GM12878 (cell line): ENCODE measurements at regions not wholly inside any gene's neighbourhood (a gene's known extent, or its start where the extent isn't known, plus 50 kb on each side); places are given as distances from the start of the nearest gene placed in this dataset.

Experiments
- ATAC-seq: fragments of 200-7000 bp; cut with Tn5 transposase; 3 replicates; pipeline ENCODE4 v1.9.1; 2020; ENCODE audit warnings: mild to moderate bottlenecking, moderate library complexity
- BruUV-seq: library from RNA; stranded (reverse); fragments of 400-500 nt; replicated peaks from 2 replicates; lab custom pipeline; 2021; lab: Mats Ljungman, UMichigan
- CTCF ChIA-PET: fragments of 300-600 bp; sonication (Branson Sonifier 250); formaldehyde crosslinking; extraction: SDS; loops from one replicate; lab custom pipeline; 2021; ENCODE audit warnings: inconsistent platforms; lab: Yijun Ruan, JAX
- POLR2A ChIA-PET: fragments of 350-600 bp; formaldehyde crosslinking; extraction: SDS; loops from one replicate; lab custom pipeline; 2021; ENCODE audit warnings: inconsistent platforms; lab: Charles Lee
- RAD21 ChIA-PET: fragments of 300-600 bp; sonication (Branson Sonifier 250); formaldehyde crosslinking; loops from one replicate; lab custom pipeline; 2023; ENCODE audit warnings: antibody characterized with exemption; ENCODE audit not compliant: unreplicated experiment; lab: Charles Lee
- SMC1A ChIA-PET: fragments of 300-600 bp; sonication (Branson Sonifier 250); formaldehyde crosslinking; loops from one replicate; lab custom pipeline; 2023; ENCODE audit not compliant: unreplicated experiment, uncharacterized antibody; lab: Charles Lee
- DNase-seq: peaks from one replicate; pipeline ENCODE4 v3.0.0-alpha.2; 2011; ENCODE audit warnings: low read depth, low spot score
- FAIRE-seq: peaks from 3 replicates; lab custom pipeline; 2011; peaks lifted over from hg19 to GRCh38; lab: Jason Lieb, UNC
- H2AFZ ChIP-seq: 2 replicates; pipeline ENCODE4 v1.6.0; 2011; ENCODE audit warnings: low read depth, low read length, control low read depth; ENCODE audit not compliant: control insufficient read depth
- H3K27ac ChIP-seq: 2 replicates; pipeline ENCODE4 v1.5.1; 2011; ENCODE audit warnings: control low read depth; ENCODE audit not compliant: control insufficient read depth, insufficient read depth
- H3K27me3 ChIP-seq, 2 experiments: replicated peaks in 1 of 2; 2 replicates each; pipeline versions ENCODE4 v1.6.0 to v1.6.1; 2011; ENCODE audit warnings: low read length in 1 of 2; ENCODE audit not compliant: control insufficient read depth in 2 of 2, insufficient read depth in 2 of 2
- H3K36me3 ChIP-seq, 2 experiments: 2 replicates each; pipeline ENCODE4 v1.5.1; 2011; ENCODE audit warnings: low read length in 1 of 2; ENCODE audit not compliant: control insufficient read depth in 2 of 2, insufficient read depth in 2 of 2
- H3K4me1 ChIP-seq: 2 replicates; pipeline ENCODE4 v1.6.1; 2011; ENCODE audit warnings: mild to moderate bottlenecking, low read length, moderate library complexity, mixed read lengths; ENCODE audit not compliant: control insufficient read depth, insufficient read depth
- H3K4me2 ChIP-seq: 2 replicates; pipeline ENCODE4 v1.6.0; 2011; ENCODE audit warnings: control low read depth; ENCODE audit not compliant: control insufficient read depth, insufficient read depth
- H3K4me3 ChIP-seq: fragments of 200-600 bp; sonication (generic); 2 replicates; pipeline ENCODE4 v1.5.1; 2016
- H3K79me2 ChIP-seq: 2 replicates; pipeline ENCODE4 v1.6.0; 2011; ENCODE audit warnings: low read length; ENCODE audit not compliant: control insufficient read depth, insufficient read depth
- H3K9ac ChIP-seq: 2 replicates; pipeline ENCODE4 v1.8.0; 2011; ENCODE audit warnings: low read length, control low read depth, mixed read lengths; ENCODE audit not compliant: control insufficient read depth, insufficient read depth
- H3K9me3 ChIP-seq: replicated peaks from 3 replicates; pipeline ENCODE4 v1.5.1; 2011; ENCODE audit warnings: mild to moderate bottlenecking, low read length; ENCODE audit not compliant: control insufficient read depth, insufficient read depth
- H4K20me1 ChIP-seq: 2 replicates; pipeline ENCODE4 v1.6.0; 2011; ENCODE audit not compliant: control insufficient read depth, insufficient read depth
- CBX3 ChIP-seq: fragments of 200-600 bp; sonication (generic); IDR thresholded peaks from 2 replicates; pipeline ENCODE4 v1.6.1; 2016; ENCODE audit warnings: low read depth, borderline replicate concordance
- CEBPB ChIP-seq, 2 experiments: fragments of 150-350 bp in 1 of 2; IDR thresholded peaks; 2 replicates each; pipeline ENCODE4 v1.6.1; 2012 to 2014; ENCODE audit warnings: low read depth in 2 of 2, low read length in 2 of 2, borderline replicate concordance in 1 of 2, inconsistent platforms in 1 of 2
- CTCF ChIP-seq, 3 experiments: IDR thresholded peaks in 2 of 3; conservative IDR thresholded peaks in 1 of 3; 2 replicates each; pipeline ENCODE4 v1.5.1; 2011; ENCODE audit warnings: low read depth in 3 of 3, low read length in 3 of 3, mild to moderate bottlenecking in 3 of 3, control low read depth in 2 of 3, moderate library complexity in 2 of 3, inconsistent platforms in 1 of 3, mixed read lengths in 1 of 3; ENCODE audit not compliant: control insufficient read depth in 2 of 3, insufficient read depth in 1 of 3; ENCODE audit errors: extremely low read depth in 1 of 3
- FOXM1 ChIP-seq: IDR thresholded peaks from 2 replicates; pipeline ENCODE4 v1.6.1; 2012; ENCODE audit warnings: low read depth, mild to moderate bottlenecking, inconsistent platforms, low read length, moderate library complexity
- HDGF ChIP-seq: fragments of 450-650 bp; IDR thresholded peaks from 2 replicates; pipeline ENCODE4 v1.6.1; 2016; ENCODE audit warnings: antibody characterized with exemption
- KLF5 ChIP-seq: fragments of 450-650 bp; IDR thresholded peaks from 2 replicates; pipeline ENCODE4 v1.6.1; 2014; ENCODE audit warnings: mild to moderate bottlenecking; ENCODE audit not compliant: partially characterized antibody
- MTA3 ChIP-seq: IDR thresholded peaks from 2 replicates; pipeline ENCODE4 v1.6.1; 2012; ENCODE audit warnings: low read length, inconsistent platforms, borderline replicate concordance
- RUNX3 ChIP-seq: IDR thresholded peaks from 2 replicates; pipeline ENCODE4 v1.6.1; 2012; ENCODE audit warnings: low read length, inconsistent platforms
- SKIL ChIP-seq: fragments of 450-650 bp; IDR thresholded peaks from 2 replicates; pipeline ENCODE4 v1.6.1; 2017; ENCODE audit warnings: mild to moderate bottlenecking, low read depth, inconsistent platforms; ENCODE audit not compliant: poor library complexity, severe bottlenecking
- SMAD5 ChIP-seq: IDR thresholded peaks from 2 replicates; pipeline ENCODE4 v1.6.1; 2016; ENCODE audit warnings: antibody characterized with exemption, low read depth
- SP1 ChIP-seq: IDR thresholded peaks from one replicate; pipeline ENCODE4 v1.6.1; 2011; ENCODE audit warnings: low read depth, low read length
- STAT3 ChIP-seq: IDR thresholded peaks from 2 replicates; pipeline ENCODE4 v1.6.1; 2011; ENCODE audit warnings: low read depth, low read length, improper control_type of control experiment
- TCF7 ChIP-seq: IDR thresholded peaks from 2 replicates; pipeline ENCODE4 v1.6.1; 2014; ENCODE audit warnings: antibody characterized with exemption, borderline replicate concordance
- ZZZ3 ChIP-seq: IDR thresholded peaks from 2 replicates; pipeline ENCODE4 v1.6.1; 2011; ENCODE audit warnings: low read depth; ENCODE audit not compliant: control insufficient read depth, insufficient read length
- WGBS: methylation state at CpG from one replicate; pipeline ENCODE4 v1.1.6; 2016; ENCODE audit warnings: low lambda C conversion rate; ENCODE audit not compliant: insufficient replicate concordance, insufficient coverage; ENCODE audit errors: missing lambda C conversion rate; 5-methylcytosine and 5-hydroxymethylcytosine counted together
- in situ Hi-C: fragments of 300-500 bp; cut with MboI; formaldehyde crosslinking; loops from 9 replicates; pipeline ENCODE4 v1.14.3; 2018; ENCODE audit warnings: mixed read lengths
- intact Hi-C: fragments of 100-400 bp; cut with micrococcal nuclease; formaldehyde crosslinking; loops from one replicate; pipeline ENCODE4 v1.14.2; 2022; ENCODE audit not compliant: unreplicated experiment

- no peak overlapping the region for H3K27ac ChIP-seq
- FAIRE-seq, result no peak
Measured at GRCh38 chr3:139769796-139770195, 92.0 kb upstream of the NMNAT3 start.

GRCh38 chr3:139764936-139765335, 87.2 kb upstream of the NMNAT3 start:
- no peak for FAIRE-seq
- H2AFZ ChIP-seq, result no peak overlapping the region
- TF ChIP-seq TCF7, result no peak
- TF ChIP-seq HDGF, result no peak
- no peak for TF ChIP-seq ZZZ3
- no peak for TF ChIP-seq MTA3
- TF ChIP-seq FOXM1, result no peak
- no peak for TF ChIP-seq SKIL
- TF ChIP-seq RUNX3, result no peak
- TF ChIP-seq CEBPB (IDR thresholded peaks at IDR 0.05; ENCODE audit: borderline replicate concordance in 1 of 2, low read depth in 2 of 2, low read length in 2 of 2), result no peak
- no peak for TF ChIP-seq CBX3
- TF ChIP-seq STAT3, result no peak
- TF ChIP-seq SMAD5, result no peak
- TF ChIP-seq CTCF (IDR thresholded peaks at IDR 0.05 in 2 of 3, conservative IDR thresholded peaks at IDR 0.05 in 1 of 3; ENCODE audit: control insufficient read depth in 2 of 3, extremely low read depth in 1 of 3, insufficient read depth in 1 of 3, low read depth in 3 of 3, low read length in 3 of 3), result no peak

More at GRCh38 chr3:139769796-139770195, 92.0 kb upstream of the NMNAT3 start:
- ATAC-seq (no peak), DNase-seq (no peak)
- TF ChIP-seq SP1 (no peak), KLF5 (no peak)
- Histone ChIP-seq H3K27me3 (no peaks in the 10 kb centered on the region; a peak in 1 of 4 replicates), H3K4me1 (no peaks in the 10 kb centered on the region), H2AFZ (no peak overlapping the region), H3K4me3 (no peak overlapping the region), H3K79me2 (no peaks in the 10 kb centered on the region), H3K9ac (no peak overlapping the region), H4K20me1 (no peaks in the 10 kb centered on the region), H3K9me3 (no peaks in the 10 kb centered on the region), H3K4me2 (no peak overlapping the region), H3K36me3 (no peaks in the 10 kb centered on the region)
- BruUV-seq, result no TSS peak
- intact Hi-C loops, result no loop called here
- ChIA-PET SMC1A (interaction anchor here (0.6 kb wide), 1 partner anchor 1303 kb away, joined by 3 read pairs; no protein-coding TSS in a partner anchor), POLR2A (no interaction called here), RAD21 (no interaction called here), CTCF (no interaction called here)
- 90% methylated on average over 4 of the region's 4 CpGs for WGBS
- in situ Hi-C loops, result no loop called here

More at GRCh38 chr3:139764936-139765335, 87.2 kb upstream of the NMNAT3 start:
- H3K79me2 ChIP-seq, result no peaks in the 10 kb centered on the region
- no peaks in the 10 kb centered on the region; a peak in 2 of 4 replicates for H3K27me3 ChIP-seq
- ChIA-PET CTCF (interaction anchor here (0.7 kb wide), 1 partner anchor 337 kb away, joined by 3 read pairs; no protein-coding TSS in a partner anchor), RAD21 (no interaction called here), SMC1A (no interaction called here), POLR2A (no interaction called here)
- H3K9me3 ChIP-seq, result no peaks in the 10 kb centered on the region
- H4K20me1 ChIP-seq, result no peaks in the 10 kb centered on the region
- ATAC-seq (no peak), DNase-seq (no peak)
- H3K27ac ChIP-seq, result no peak overlapping the region
- intact Hi-C loops, result no loop called here
- in situ Hi-C loops, result no loop called here
- H3K36me3 ChIP-seq, result no peaks in the 10 kb centered on the region
- 2% methylated on average over 3 of the region's 3 CpGs for WGBS
- H3K4me2 ChIP-seq, result no peak overlapping the region
- H3K9ac ChIP-seq, result no peak overlapping the region
- no peak overlapping the region for H3K4me3 ChIP-seq
- H3K4me1 ChIP-seq, result no peaks in the 10 kb centered on the region
- BruUV-seq, result no TSS peak
